ENCODE measurements at regions not wholly inside any gene's neighbourhood (a gene's known extent, or its start where the extent isn't known, plus 50 kb on each side); places are given as distances from the start of the nearest gene placed in this dataset.

- H3K9me3 ChIP-seq (ENCODE audit: control insufficient read depth, low read depth, low read length) = no peaks in the 10 kb centered on the region
- dilution Hi-C loops (cut with MboI; ENCODE audit: extremely low pct_ligation_motif_present, low sequenced_read_pairs) = no loop called here
- no peak overlapping the region for H3K27ac ChIP-seq (ENCODE audit: control insufficient read depth, insufficient read depth, low read length)
- TF ChIP-seq, protein P1, sequence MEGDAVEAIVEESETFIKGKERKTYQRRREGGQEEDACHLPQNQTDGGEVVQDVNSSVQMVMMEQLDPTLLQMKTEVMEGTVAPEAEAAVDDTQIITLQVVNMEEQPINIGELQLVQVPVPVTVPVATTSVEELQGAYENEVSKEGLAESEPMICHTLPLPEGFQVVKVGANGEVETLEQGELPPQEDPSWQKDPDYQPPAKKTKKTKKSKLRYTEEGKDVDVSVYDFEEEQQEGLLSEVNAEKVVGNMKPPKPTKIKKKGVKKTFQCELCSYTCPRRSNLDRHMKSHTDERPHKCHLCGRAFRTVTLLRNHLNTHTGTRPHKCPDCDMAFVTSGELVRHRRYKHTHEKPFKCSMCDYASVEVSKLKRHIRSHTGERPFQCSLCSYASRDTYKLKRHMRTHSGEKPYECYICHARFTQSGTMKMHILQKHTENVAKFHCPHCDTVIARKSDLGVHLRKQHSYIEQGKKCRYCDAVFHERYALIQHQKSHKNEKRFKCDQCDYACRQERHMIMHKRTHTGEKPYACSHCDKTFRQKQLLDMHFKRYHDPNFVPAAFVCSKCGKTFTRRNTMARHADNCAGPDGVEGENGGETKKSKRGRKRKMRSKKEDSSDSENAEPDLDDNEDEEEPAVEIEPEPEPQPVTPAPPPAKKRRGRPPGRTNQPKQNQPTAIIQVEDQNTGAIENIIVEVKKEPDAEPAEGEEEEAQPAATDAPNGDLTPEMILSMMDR (optimal IDR thresholded peaks at IDR 0.05 in 1 of 3, IDR thresholded peaks at IDR 0.05 in 1 of 3, conservative IDR thresholded peaks at IDR 0.05 in 1 of 3; ENCODE audit: extremely low read depth in 1 of 3, insufficient read depth in 2 of 3, low read length in 3 of 3) = no peak
- TF ChIP-seq EZH2 (IDR thresholded peaks at IDR 0.05; ENCODE audit: low read length) = no peak
- H3K9me1 ChIP-seq (ENCODE audit: control insufficient read depth, extremely low read depth, insufficient read depth, low read length) = no peaks in the 10 kb centered on the region
- no peaks in the 10 kb centered on the region for H3K27me3 ChIP-seq (ENCODE audit: control insufficient read depth, extremely low read depth, insufficient read depth, low read length)
- no peak overlapping the region for H2AFZ ChIP-seq (ENCODE audit: control insufficient read depth, low read length)
- H3K4me3 ChIP-seq (ENCODE audit: control insufficient read depth in 2 of 3, extremely low read depth in 1 of 3, insufficient read depth in 2 of 3, low read depth in 1 of 3, low read length in 3 of 3) = no peak overlapping the region
- H3K9ac ChIP-seq (ENCODE audit: control insufficient read depth, extremely low read depth, insufficient read depth, low read length) = no peak overlapping the region
- H3K4me1 ChIP-seq (ENCODE audit: control insufficient read depth, extremely low read depth, insufficient read depth, low read length) = no peaks in the 10 kb centered on the region
- DNase-seq (ENCODE audit: low read depth, low spot score) (no peak), FAIRE-seq (no peak)
- no peaks in the 10 kb centered on the region for H4K20me1 ChIP-seq (ENCODE audit: control insufficient read depth, extremely low read depth, insufficient read depth, low read length)
- H3K4me2 ChIP-seq (ENCODE audit: control insufficient read depth, extremely low read depth, insufficient read depth, low read depth, low read length) = no peak overlapping the region
- no peaks in the 10 kb centered on the region for H3K36me3 ChIP-seq (ENCODE audit: control insufficient read depth in 2 of 2, extremely low read depth in 1 of 2, insufficient read depth in 2 of 2, low read length in 2 of 2)
- H3K79me2 ChIP-seq (ENCODE audit: control insufficient read depth, insufficient read depth, low read length) = no peaks in the 10 kb centered on the region
Observed at GRCh38 chr12:60830381-60830780, 1234.6 kb downstream of the SLC16A7 start.

GRCh38 chr12:60832290-60832689 lies 1236.5 kb downstream of the SLC16A7 start:
- Histone ChIP-seq H3K9me3 (ENCODE audit: control insufficient read depth, low read depth, low read length) (no peaks in the 10 kb centered on the region), H3K79me2 (ENCODE audit: control insufficient read depth, insufficient read depth, low read length) (no peaks in the 10 kb centered on the region), H3K27ac (ENCODE audit: control insufficient read depth, insufficient read depth, low read length) (no peak overlapping the region), H3K4me2 (ENCODE audit: control insufficient read depth, extremely low read depth, insufficient read depth, low read depth, low read length) (no peak overlapping the region), H2AFZ (ENCODE audit: control insufficient read depth, low read length) (no peak overlapping the region), H3K36me3 (ENCODE audit: control insufficient read depth in 2 of 2, extremely low read depth in 1 of 2, insufficient read depth in 2 of 2, low read length in 2 of 2) (no peaks in the 10 kb centered on the region), H3K4me1 (ENCODE audit: control insufficient read depth, extremely low read depth, insufficient read depth, low read length) (no peaks in the 10 kb centered on the region), H3K27me3 (ENCODE audit: control insufficient read depth, extremely low read depth, insufficient read depth, low read length) (no peaks in the 10 kb centered on the region), H4K20me1 (ENCODE audit: control insufficient read depth, extremely low read depth, insufficient read depth, low read length) (no peaks in the 10 kb centered on the region), H3K4me3 (ENCODE audit: control insufficient read depth in 2 of 3, extremely low read depth in 1 of 3, insufficient read depth in 2 of 3, low read depth in 1 of 3, low read length in 3 of 3) (no peak overlapping the region), H3K9ac (ENCODE audit: control insufficient read depth, extremely low read depth, insufficient read depth, low read length) (no peak overlapping the region), H3K9me1 (ENCODE audit: control insufficient read depth, extremely low read depth, insufficient read depth, low read length) (no peaks in the 10 kb centered on the region)
- no peak for TF ChIP-seq EZH2 (IDR thresholded peaks at IDR 0.05; ENCODE audit: low read length)
- TF ChIP-seq, protein P1 (optimal IDR thresholded peaks at IDR 0.05 in 1 of 3, IDR thresholded peaks at IDR 0.05 in 1 of 3, conservative IDR thresholded peaks at IDR 0.05 in 1 of 3; ENCODE audit: extremely low read depth in 1 of 3, insufficient read depth in 2 of 3, low read length in 3 of 3) = no peak
- dilution Hi-C loops (cut with MboI; ENCODE audit: extremely low pct_ligation_motif_present, low sequenced_read_pairs) = no loop called here
- DNase-seq (ENCODE audit: low read depth, low spot score) = no peak
- no peak for FAIRE-seq
